ENCODE measurements at regions not wholly inside any gene's neighbourhood (a gene's known extent, or its start where the extent isn't known, plus 50 kb on each side); places are given as distances from the start of the nearest gene placed in this dataset.

- Histone ChIP-seq H3K36me3 (ENCODE audit: control insufficient read depth in 2 of 2, insufficient read depth in 1 of 2, low read length in 2 of 2) (no peaks in the 10 kb centered on the region), H3K27ac (ENCODE audit: extremely low read depth, low read depth, low read length) (no peak overlapping the region), H3K4me1 (ENCODE audit: control insufficient read depth, insufficient read depth, low read length) (no peaks in the 10 kb centered on the region), H3K4me3 (ENCODE audit: low read depth, low read length) (no peak overlapping the region), H3K9me3 (ENCODE audit: control insufficient read depth, insufficient read depth, low read depth, low read length) (no peaks in the 10 kb centered on the region)
- TF ChIP-seq ZNF544 (tag by site-specific recombination; IDR thresholded peaks at IDR 0.05) (no peak), ZNF341 (tag by site-specific recombination; IDR thresholded peaks at IDR 0.05; ENCODE audit: low read depth) (no peak), ZNF280D (tag by site-specific recombination; IDR thresholded peaks at IDR 0.05) (no peak), ZNF837 (tag by site-specific recombination; IDR thresholded peaks at IDR 0.05) (no peak), ZNF555 (tag by site-specific recombination; conservative IDR thresholded peaks at IDR 0.05) (no peak), ZNF10 (tag by site-specific recombination; IDR thresholded peaks at IDR 0.05) (no peak), ZFHX2 (tag by site-specific recombination; conservative IDR thresholded peaks at IDR 0.05) (no peak), ZNF398 (tag by site-specific recombination; IDR thresholded peaks at IDR 0.05) (no peak), ZFP3 (tag by site-specific recombination; IDR thresholded peaks at IDR 0.05; ENCODE audit: low read depth) (no peak), MYNN (tag by site-specific recombination; IDR thresholded peaks at IDR 0.05; ENCODE audit: borderline replicate concordance) (no peak), SP3 (tag by site-specific recombination; IDR thresholded peaks at IDR 0.05) (no peak), ELK4 (IDR thresholded peaks at IDR 0.05; ENCODE audit: borderline replicate concordance, low read depth, low read length) (no peak), ZNF366 (tag by site-specific recombination; conservative IDR thresholded peaks at IDR 0.05) (no peak), ZNF488 (tag by site-specific recombination; IDR thresholded peaks at IDR 0.05) (no peak), ZNF18 (tag by site-specific recombination; IDR thresholded peaks at IDR 0.05) (no peak)
- ChIA-PET CTCF (no interaction called here), POLR2A (no interaction called here)
Observed at GRCh38 chr2:65765376-65765775, 333.0 kb upstream of the SPRED2 start.

- H3K27ac ChIP-seq (ENCODE audit: extremely low read depth, low read depth, low read length) = no peak overlapping the region
- no peak overlapping the region for H3K4me3 ChIP-seq (ENCODE audit: low read depth, low read length)
- POLR2A ChIA-PET = no interaction called here
- no peaks in the 10 kb centered on the region for H3K36me3 ChIP-seq (ENCODE audit: control insufficient read depth in 2 of 2, insufficient read depth in 1 of 2, low read length in 2 of 2)
- no peaks in the 10 kb centered on the region for H3K9me3 ChIP-seq (ENCODE audit: control insufficient read depth, insufficient read depth, low read depth, low read length)
- CTCF ChIA-PET = interaction anchor here (1.1 kb wide), 1 partner anchor 123 kb away, joined by 3 read pairs; no protein-coding TSS in a partner anchor
- no peaks in the 10 kb centered on the region for H3K4me1 ChIP-seq (ENCODE audit: control insufficient read depth, insufficient read depth, low read length)
- no peak for TF ChIP-seq ZNF114 (tag by site-specific recombination; IDR thresholded peaks at IDR 0.05)
- no peak for TF ChIP-seq ZNF148 (tag by site-specific recombination; IDR thresholded peaks at IDR 0.05; ENCODE audit: borderline replicate concordance)
- TF ChIP-seq ZNF785 (tag by site-specific recombination; IDR thresholded peaks at IDR 0.05) = no peak
- no peak for TF ChIP-seq ZNF311 (tag by site-specific recombination; IDR thresholded peaks at IDR 0.05; ENCODE audit: borderline replicate concordance)
- TF ChIP-seq ZFP69B (tag by site-specific recombination; IDR thresholded peaks at IDR 0.05) = no peak
- no peak for TF ChIP-seq MZF1 (tag by site-specific recombination; IDR thresholded peaks at IDR 0.05; ENCODE audit: borderline replicate concordance)
- no peak for TF ChIP-seq ZNF18 (tag by site-specific recombination; IDR thresholded peaks at IDR 0.05)
Observed at GRCh38 chr2:65762068-65762467, 329.7 kb upstream of the SPRED2 start.
